Sigmoid colon (tissue), 6 donors: ENCODE measurements at regions not wholly inside any gene's neighbourhood (a gene's known extent, or its start where the extent isn't known, plus 50 kb on each side); places are given as distances from the start of the nearest gene placed in this dataset.

Experiments
- DNase-seq: peaks from one replicate; pipeline ENCODE4 v3.0.0-alpha.2; 2019
- H3K27ac ChIP-seq, 4 donors: fragments of 200-600 bp; sonication (generic); one replicate each; pipeline ENCODE4 v1.5.1; 2016 to 2019; ENCODE audit warnings: mild to moderate bottlenecking in 1 of 4
- H3K27me3 ChIP-seq, 3 donors: fragments of 200-600 bp; sonication (generic); one replicate each; pipeline ENCODE4 v1.5.1; 2019; ENCODE audit warnings: mild to moderate bottlenecking in 1 of 3
- H3K36me3 ChIP-seq, 4 donors: fragments of 200-600 bp; sonication (generic); one replicate each; pipeline ENCODE4 v1.5.1; 2016 to 2019
- H3K4me1 ChIP-seq, 4 donors: fragments of 200-600 bp; sonication (generic); one replicate each; pipeline ENCODE4 v1.5.1; 2017 to 2019
- H3K4me3 ChIP-seq, 4 donors: fragments of 200-600 bp; sonication (generic); one replicate each; pipeline ENCODE4 v1.5.1; 2017 to 2019; ENCODE audit warnings: mild to moderate bottlenecking in 2 of 4, moderate library complexity in 1 of 4
- H3K9me3 ChIP-seq, 4 donors: fragments of 200-600 bp in 3 of 4; sonication (generic) in 3 of 4; one replicate each; pipeline versions ENCODE4 v1.5.1 to v1.6.1; 2013 to 2019
- EP300 ChIP-seq, 4 donors: sonication (generic); formaldehyde crosslinking; IDR thresholded peaks; one replicate each; pipeline ENCODE4 v1.6.1; 2017; ENCODE audit warnings: antibody characterized with exemption in 4 of 4
- POLR2A ChIP-seq, 2 donors: fragments of 450-650 bp; IDR thresholded peaks; one replicate each; pipeline ENCODE4 v1.6.1; 2016; ENCODE audit warnings: antibody characterized with exemption in 2 of 2, mild to moderate bottlenecking in 2 of 2, moderate library complexity in 2 of 2
- POLR2AphosphoS5 ChIP-seq, 4 donors: sonication (generic); formaldehyde crosslinking; IDR thresholded peaks; one replicate each; pipeline ENCODE4 v1.6.1; 2017; ENCODE audit warnings: antibody characterized with exemption in 4 of 4
- WGBS, 2 donors: extraction: QIAGEN DNeasy Blood & Tissue Kit; methylation state at CpG; one replicate each; pipeline ENCODE4 v1.1.7; 2013; 5-methylcytosine and 5-hydroxymethylcytosine counted together
- intact Hi-C: fragments of 100-400 bp; cut with DNase I; formaldehyde crosslinking; loops from one replicate; pipeline ENCODE4 v1.15.1; 2023
- TF ChIP-seq, protein P1 (sequence below), 4 experiments: fragments of 450-650 bp in 3 of 4; fragments of 200-600 bp in 1 of 4; IDR thresholded peaks; one replicate each; pipeline ENCODE4 v1.5.1; 2016 to 2019; ENCODE audit warnings: antibody characterized with exemption in 4 of 4, mild to moderate bottlenecking in 3 of 4, moderate library complexity in 2 of 4
- donor health status: healthy with polysubstance abuse.
- donor health status: healthy.

DNA sequence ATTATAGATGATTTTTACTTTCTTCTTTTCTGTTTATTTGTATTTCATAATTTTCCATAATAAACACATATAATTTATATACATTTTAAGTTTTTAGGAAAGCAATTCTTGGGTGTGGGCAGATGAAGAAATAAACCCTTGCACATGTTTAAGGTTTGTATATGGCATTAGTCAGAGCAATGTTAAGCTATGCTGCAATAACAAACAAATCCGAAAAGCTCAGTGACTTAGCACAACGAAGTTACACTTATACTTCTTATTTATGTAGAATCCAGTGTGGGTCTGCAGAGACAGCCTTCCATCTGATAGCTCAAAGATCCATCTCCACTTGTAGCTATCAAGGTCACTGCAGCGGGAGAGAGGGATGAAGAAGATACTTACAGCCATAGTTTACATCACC is 68.5 kb upstream of the BARX2 start:
- intact Hi-C loops: no loop called here
- no peak for TF ChIP-seq POLR2AphosphoS5 (IDR thresholded peaks at IDR 0.05)
- TF ChIP-seq, protein P1, sequence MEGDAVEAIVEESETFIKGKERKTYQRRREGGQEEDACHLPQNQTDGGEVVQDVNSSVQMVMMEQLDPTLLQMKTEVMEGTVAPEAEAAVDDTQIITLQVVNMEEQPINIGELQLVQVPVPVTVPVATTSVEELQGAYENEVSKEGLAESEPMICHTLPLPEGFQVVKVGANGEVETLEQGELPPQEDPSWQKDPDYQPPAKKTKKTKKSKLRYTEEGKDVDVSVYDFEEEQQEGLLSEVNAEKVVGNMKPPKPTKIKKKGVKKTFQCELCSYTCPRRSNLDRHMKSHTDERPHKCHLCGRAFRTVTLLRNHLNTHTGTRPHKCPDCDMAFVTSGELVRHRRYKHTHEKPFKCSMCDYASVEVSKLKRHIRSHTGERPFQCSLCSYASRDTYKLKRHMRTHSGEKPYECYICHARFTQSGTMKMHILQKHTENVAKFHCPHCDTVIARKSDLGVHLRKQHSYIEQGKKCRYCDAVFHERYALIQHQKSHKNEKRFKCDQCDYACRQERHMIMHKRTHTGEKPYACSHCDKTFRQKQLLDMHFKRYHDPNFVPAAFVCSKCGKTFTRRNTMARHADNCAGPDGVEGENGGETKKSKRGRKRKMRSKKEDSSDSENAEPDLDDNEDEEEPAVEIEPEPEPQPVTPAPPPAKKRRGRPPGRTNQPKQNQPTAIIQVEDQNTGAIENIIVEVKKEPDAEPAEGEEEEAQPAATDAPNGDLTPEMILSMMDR (IDR thresholded peaks at IDR 0.05): no peak
- no peak for TF ChIP-seq EP300 (IDR thresholded peaks at IDR 0.05)
- no peak for TF ChIP-seq POLR2A (IDR thresholded peaks at IDR 0.05)

DNA sequence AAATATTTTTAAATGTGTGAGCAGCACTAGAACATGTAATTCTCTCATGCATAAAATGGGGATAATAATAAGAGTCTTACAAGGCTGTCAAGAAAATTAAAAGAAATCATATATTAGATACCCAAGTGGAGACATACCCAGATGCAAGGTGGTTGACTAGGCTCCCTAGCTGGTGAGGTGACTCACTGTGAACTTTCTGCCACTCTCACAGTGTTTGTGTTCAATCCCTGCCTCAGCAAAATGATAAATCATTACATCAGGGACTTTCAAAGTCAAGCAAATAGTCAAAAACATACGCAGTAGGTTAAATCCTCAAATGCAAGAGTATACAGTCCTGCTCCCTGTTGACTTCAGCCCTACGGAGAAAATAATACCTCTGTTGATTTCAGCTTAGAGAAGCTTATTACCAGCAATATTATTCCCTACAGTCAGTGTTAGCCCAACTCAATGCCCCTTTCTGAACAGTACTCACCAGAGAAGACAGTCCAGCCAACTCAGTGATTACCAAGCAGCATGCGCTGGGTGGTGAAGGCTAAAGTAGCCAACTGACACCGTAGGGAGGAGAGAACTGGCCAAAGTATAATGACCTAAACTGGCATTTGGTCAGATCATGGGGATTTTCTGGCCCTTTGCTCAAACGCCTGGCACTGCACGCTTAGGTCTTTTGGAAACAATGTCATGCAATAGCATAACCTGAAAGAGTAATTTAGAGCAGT is 73.1 kb upstream of the BARX2 start:
- H3K36me3 ChIP-seq: no peaks in the 10 kb centered on the region
- intact Hi-C loops: no loop called here
- WGBS, 2 donors: 89 to 92% methylated on average over 6 of the region's 6 CpGs
- TF ChIP-seq, protein P1 (IDR thresholded peaks at IDR 0.05): no peak
- TF ChIP-seq POLR2A (IDR thresholded peaks at IDR 0.05) (no peak), EP300 (IDR thresholded peaks at IDR 0.05) (no peak), POLR2AphosphoS5 (IDR thresholded peaks at IDR 0.05) (no peak)
- no peak overlapping the region for H3K27ac ChIP-seq
- no peak overlapping the region for H3K4me3 ChIP-seq
- DNase-seq: no peak
- H3K27me3 ChIP-seq: no peaks in the 10 kb centered on the region
- peaks cover 0 to 2% (median 0%) of the 10 kb centered on the region in 4 donors for H3K9me3 ChIP-seq
- H3K4me1 ChIP-seq: no peaks in the 10 kb centered on the region

More for the DNA sequence above, 68.5 kb upstream of the BARX2 start:
- WGBS, 2 donors: 93 to 95% methylated on average over 3 of the region's 3 CpGs
- Histone ChIP-seq H3K27me3 (no peaks in the 10 kb centered on the region), H3K9me3 (peaks cover 0 to 2% (median 0%) of the 10 kb centered on the region in 4 donors), H3K4me1 (no peaks in the 10 kb centered on the region), H3K27ac (no peak overlapping the region), H3K36me3 (no peaks in the 10 kb centered on the region), H3K4me3 (no peak overlapping the region)
- DNase-seq: no peak

DNA sequence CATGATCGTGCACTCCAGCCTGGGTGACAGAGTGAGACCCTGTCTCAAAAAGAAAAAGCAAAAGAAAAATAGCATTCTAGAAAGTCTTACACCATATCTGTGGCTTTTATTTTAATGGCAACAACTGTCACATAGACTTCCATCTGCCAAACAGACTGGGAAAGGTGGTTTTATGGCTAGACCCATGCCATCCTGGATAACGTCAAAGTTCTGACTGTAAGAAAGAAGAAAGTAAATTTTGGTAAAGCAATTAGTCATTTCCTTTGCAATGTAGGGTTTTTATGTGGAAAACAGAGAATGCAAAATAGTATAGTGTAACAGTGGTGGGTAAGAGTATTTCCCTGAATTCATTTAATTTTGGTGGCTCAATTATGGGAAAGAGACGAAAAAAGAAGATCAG is 75.5 kb upstream of the BARX2 start:
- Histone ChIP-seq H3K36me3 (no peaks in the 10 kb centered on the region), H3K9me3 (no peaks in the 10 kb centered on the region), H3K27ac (no peak overlapping the region), H3K27me3 (no peaks in the 10 kb centered on the region), H3K4me1 (no peaks in the 10 kb centered on the region), H3K4me3 (no peak overlapping the region)
- WGBS, 2 donors: 76 to 88% methylated on average over 3 of the region's 3 CpGs
- intact Hi-C loops: no loop called here
- DNase-seq: no peak
- TF ChIP-seq, protein P1 (IDR thresholded peaks at IDR 0.05): no peak
- TF ChIP-seq POLR2AphosphoS5 (IDR thresholded peaks at IDR 0.05) (no peak), EP300 (IDR thresholded peaks at IDR 0.05) (no peak), POLR2A (IDR thresholded peaks at IDR 0.05) (no peak)

DNA sequence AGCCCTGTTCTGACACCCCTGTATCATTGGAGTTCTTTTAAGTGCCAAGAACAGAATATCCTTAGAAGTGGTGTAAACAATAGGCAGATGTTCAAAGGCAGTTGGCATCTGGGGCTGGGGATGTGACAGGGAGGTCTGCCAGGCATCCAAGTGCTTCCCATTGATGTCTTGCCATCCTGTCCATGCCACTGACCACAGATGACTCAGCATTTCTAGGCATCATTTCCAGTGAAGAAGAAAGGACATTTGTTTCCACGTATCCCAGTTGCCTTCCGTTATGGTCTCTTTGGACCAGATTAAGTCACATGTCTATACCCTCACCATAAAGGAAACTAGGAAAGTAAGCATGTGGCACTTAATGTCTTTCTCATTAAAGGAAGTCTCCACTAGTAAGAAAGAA is 76.7 kb upstream of the BARX2 start:
- intact Hi-C loops: no loop called here
- no peaks in the 10 kb centered on the region for H3K9me3 ChIP-seq
- H3K4me1 ChIP-seq: no peaks in the 10 kb centered on the region
- TF ChIP-seq POLR2A (IDR thresholded peaks at IDR 0.05): no peak
- TF ChIP-seq, protein P1 (IDR thresholded peaks at IDR 0.05): no peak
- TF ChIP-seq EP300 (IDR thresholded peaks at IDR 0.05): no peak
- TF ChIP-seq POLR2AphosphoS5 (IDR thresholded peaks at IDR 0.05): no peak
- WGBS, 2 donors: 83 to 88% methylated on average over 2 of the region's 2 CpGs
- H3K4me3 ChIP-seq: no peak overlapping the region
- H3K36me3 ChIP-seq: no peaks in the 10 kb centered on the region
- no peak overlapping the region for H3K27ac ChIP-seq
- DNase-seq: no peak
- no peaks in the 10 kb centered on the region for H3K27me3 ChIP-seq

DNA sequence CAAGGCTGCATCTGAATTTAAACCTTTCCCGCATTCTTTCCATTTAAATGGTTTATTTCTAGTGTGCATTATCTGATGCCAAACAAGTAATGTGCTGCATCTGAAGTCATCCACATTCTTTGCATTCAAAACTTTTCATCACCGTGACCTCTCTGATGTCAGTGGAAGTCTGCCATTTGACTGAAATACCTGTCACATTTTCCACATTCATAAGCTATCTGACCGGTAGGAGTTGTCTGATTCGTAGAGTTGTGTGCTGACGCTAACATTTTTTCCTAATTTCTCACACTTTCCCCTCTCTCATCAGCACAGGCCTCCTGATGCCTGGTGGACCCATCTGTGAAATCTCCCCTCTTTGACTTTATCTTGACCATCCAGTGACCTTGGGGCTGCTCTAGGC is 79.9 kb upstream of the BARX2 start:
- Histone ChIP-seq H3K27me3 (peaks cover 0 to 3% (median 0%) of the 10 kb centered on the region in 3 donors), H3K4me1 (no peaks in the 10 kb centered on the region), H3K9me3 (no peaks in the 10 kb centered on the region), H3K4me3 (no peak overlapping the region), H3K36me3 (no peaks in the 10 kb centered on the region), H3K27ac (no peak overlapping the region)
- 91 to 93% methylated on average over 5 of the region's 5 CpGs for WGBS, 2 donors
- TF ChIP-seq POLR2A (IDR thresholded peaks at IDR 0.05) (no peak), EP300 (IDR thresholded peaks at IDR 0.05) (no peak), POLR2AphosphoS5 (IDR thresholded peaks at IDR 0.05) (no peak)
- TF ChIP-seq, protein P1 (IDR thresholded peaks at IDR 0.05): no peak
- intact Hi-C loops: no loop called here
- DNase-seq: no peak
